Ovary (tissue), 3 donors: ENCODE measurements at regions not wholly inside any gene's neighbourhood (a gene's known extent, or its start where the extent isn't known, plus 50 kb on each side); places are given as distances from the start of the nearest gene placed in this dataset.

Source experiments
- CTCF ChIP-seq, 3 donors: fragments of 450-650 bp in 2 of 3; fragments of 200-600 bp in 1 of 3; IDR thresholded peaks; one replicate each; pipeline versions ENCODE4 v1.5.1 to v1.8.0; 2016 to 2022; ENCODE audit warnings: antibody characterized with exemption in 3 of 3, mild to moderate bottlenecking in 1 of 3
- EP300 ChIP-seq: sonication (generic); formaldehyde crosslinking; IDR thresholded peaks from one replicate; pipeline ENCODE4 v1.6.1; 2017; ENCODE audit warnings: antibody characterized with exemption
- POLR2A ChIP-seq: fragments of 450-650 bp; IDR thresholded peaks from one replicate; pipeline ENCODE4 v1.6.1; 2017; ENCODE audit warnings: antibody characterized with exemption, mild to moderate bottlenecking, moderate library complexity
- donor health status: DM: no; HTN: no; CAD: no.

- TF ChIP-seq CTCF (IDR thresholded peaks at IDR 0.05), result no peak
- no peak for TF ChIP-seq POLR2A
- TF ChIP-seq EP300, result no peak
Measured at GRCh38 chr5:116898917-116899316, 324.3 kb upstream of the SEMA6A start.
